Ascending aorta (tissue), 2 donors: ENCODE measurements at regions not wholly inside any gene's neighbourhood (a gene's known extent, or its start where the extent isn't known, plus 50 kb on each side); places are given as distances from the start of the nearest gene placed in this dataset.

Source experiments
- DNase-seq, 2 donors: peaks; one replicate each; pipeline ENCODE4 v3.0.0-alpha.2; 2019; ENCODE audit warnings: low spot score in 2 of 2
- H3K27ac ChIP-seq, 2 donors: fragments of 200-600 bp; sonication (generic); one replicate each; pipeline ENCODE4 v1.5.1; 2016 to 2017; ENCODE audit warnings: mild to moderate bottlenecking in 1 of 2
- H3K27me3 ChIP-seq: fragments of 200-600 bp; sonication (generic); one replicate; pipeline ENCODE4 v1.5.1; 2017
- H3K36me3 ChIP-seq, 2 donors: fragments of 200-600 bp; sonication (generic); one replicate each; pipeline ENCODE4 v1.5.1; 2016
- H3K4me1 ChIP-seq, 2 donors: fragments of 200-600 bp; sonication (generic); one replicate each; pipeline ENCODE4 v1.5.1; 2016 to 2017; ENCODE audit warnings: mild to moderate bottlenecking in 1 of 2
- H3K4me3 ChIP-seq, 2 donors: fragments of 200-600 bp; sonication (generic); one replicate each; pipeline ENCODE4 v1.5.1; 2016 to 2017; ENCODE audit warnings: mild to moderate bottlenecking in 1 of 2
- H3K9me3 ChIP-seq, 2 donors: fragments of 200-600 bp; sonication (generic); one replicate each; pipeline ENCODE4 v1.5.1; 2016
- CTCF ChIP-seq, 3 experiments: fragments of 200-600 bp in 2 of 3; fragments of 450-650 bp in 1 of 3; sonication (generic) in 2 of 3; IDR thresholded peaks; one replicate each; pipeline ENCODE4 v1.5.1; 2016 to 2019; ENCODE audit warnings: antibody characterized with exemption in 3 of 3, mild to moderate bottlenecking in 1 of 3, moderate library complexity in 1 of 3
- intact Hi-C: fragments of 100-400 bp; cut with DNase I; formaldehyde crosslinking; loops from one replicate; pipeline ENCODE4 v1.15.1; 2023

- no peak for TF ChIP-seq CTCF (IDR thresholded peaks at IDR 0.05)
Measured at GRCh38 chr5:96143450-96143849, 181.8 kb upstream of the ELL2 start.

DNA sequence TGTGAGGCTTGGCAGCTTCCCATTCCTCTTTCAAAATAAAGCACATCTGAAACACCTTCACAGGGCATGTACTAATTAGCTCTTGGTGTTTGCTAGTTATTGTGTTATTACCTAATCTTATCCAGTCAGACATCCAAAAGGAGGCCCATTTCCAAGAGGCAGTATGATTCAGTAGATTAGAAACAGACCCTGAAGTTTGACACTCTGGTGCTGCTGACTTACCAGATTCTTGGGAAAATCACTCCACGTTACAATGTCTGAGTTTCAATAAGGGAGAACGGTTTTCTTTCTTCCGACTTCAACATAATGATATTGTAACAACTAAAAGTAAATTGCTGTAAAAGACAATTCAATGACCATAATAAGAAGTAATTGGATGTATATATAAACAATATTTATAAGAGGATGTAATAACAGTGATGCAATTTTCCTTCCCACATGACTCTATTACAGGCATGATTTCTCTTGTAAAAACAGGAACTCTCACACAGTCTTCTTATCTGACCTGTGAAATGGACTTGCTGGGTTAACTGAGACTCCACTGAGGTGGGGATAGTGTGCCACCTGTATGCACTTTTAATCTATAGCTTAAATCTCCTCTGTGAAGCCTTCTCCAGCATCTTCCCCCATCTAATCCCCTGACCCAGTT is 181.3 kb upstream of the ELL2 start:
- intact Hi-C loops = no loop called here
- no peak for TF ChIP-seq CTCF (IDR thresholded peaks at IDR 0.05)

More at GRCh38 chr5:96143450-96143849, 181.8 kb upstream of the ELL2 start:
- Histone ChIP-seq H3K27me3 (no peaks in the 10 kb centered on the region), H3K4me1 (peaks cover 2 to 12% of the 10 kb centered on the region in 2 donors), H3K36me3 (no peaks in the 10 kb centered on the region), H3K4me3 (no peak overlapping the region), H3K9me3 (no peaks in the 10 kb centered on the region), H3K27ac (no peak overlapping the region)
- DNase-seq = no peak
- intact Hi-C loops = no loop called here

DNA sequence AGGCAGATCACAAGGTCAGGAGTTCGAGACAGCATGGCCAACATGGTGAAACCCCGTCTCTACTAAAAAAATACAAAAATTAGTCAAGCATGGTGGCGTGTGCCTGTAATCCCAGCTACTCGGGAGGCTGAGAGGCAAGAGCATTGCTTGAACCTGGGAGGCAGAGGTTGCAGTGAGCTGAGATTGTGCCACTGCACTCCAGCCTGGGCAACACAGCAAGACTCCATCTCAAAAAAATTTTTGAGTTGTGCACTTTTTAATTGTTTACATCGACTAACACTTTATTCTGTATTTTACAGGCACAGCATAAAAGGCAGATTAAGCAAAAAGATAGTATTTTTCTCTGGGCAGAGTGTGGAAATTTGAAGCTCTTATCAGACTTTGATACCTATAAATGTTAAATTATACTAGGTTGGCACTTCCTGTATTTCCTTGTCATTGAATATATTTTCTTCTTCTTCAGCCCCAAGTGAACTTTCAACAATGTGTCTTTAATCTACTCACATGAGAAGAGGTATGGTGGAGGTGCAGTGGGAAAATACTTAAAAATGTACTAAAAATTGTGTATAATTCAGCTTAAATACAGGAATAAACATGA is 180.6 kb upstream of the ELL2 start:
- H3K27me3 ChIP-seq = no peaks in the 10 kb centered on the region
- no peak overlapping the region for H3K4me3 ChIP-seq
- intact Hi-C loops = no loop called here
- no peaks in the 10 kb centered on the region for H3K36me3 ChIP-seq
- no peak for DNase-seq
- TF ChIP-seq CTCF (IDR thresholded peaks at IDR 0.05) = no peak
- H3K9me3 ChIP-seq = no peaks in the 10 kb centered on the region
- H3K27ac ChIP-seq = no peak overlapping the region
- H3K4me1 ChIP-seq = peaks cover 2 to 12% of the 10 kb centered on the region in 2 donors

More for the DNA sequence above, 181.3 kb upstream of the ELL2 start:
- Histone ChIP-seq H3K4me3 (no peak overlapping the region), H3K36me3 (no peaks in the 10 kb centered on the region), H3K27ac (no peak overlapping the region), H3K27me3 (no peaks in the 10 kb centered on the region), H3K4me1 (peaks cover 2 to 12% of the 10 kb centered on the region in 2 donors), H3K9me3 (no peaks in the 10 kb centered on the region)
- no peak for DNase-seq

- Histone ChIP-seq H3K9me3 (no peaks in the 10 kb centered on the region), H3K36me3 (no peaks in the 10 kb centered on the region), H3K27ac (no peak overlapping the region), H3K4me1 (peaks cover 2 to 12% of the 10 kb centered on the region in 2 donors), H3K27me3 (no peaks in the 10 kb centered on the region), H3K4me3 (no peak overlapping the region)
- intact Hi-C loops = no loop called here
- no peak for DNase-seq
- TF ChIP-seq CTCF (IDR thresholded peaks at IDR 0.05) = no peak
Measured at GRCh38 chr5:96141749-96142148, 180.1 kb upstream of the ELL2 start.

DNA sequence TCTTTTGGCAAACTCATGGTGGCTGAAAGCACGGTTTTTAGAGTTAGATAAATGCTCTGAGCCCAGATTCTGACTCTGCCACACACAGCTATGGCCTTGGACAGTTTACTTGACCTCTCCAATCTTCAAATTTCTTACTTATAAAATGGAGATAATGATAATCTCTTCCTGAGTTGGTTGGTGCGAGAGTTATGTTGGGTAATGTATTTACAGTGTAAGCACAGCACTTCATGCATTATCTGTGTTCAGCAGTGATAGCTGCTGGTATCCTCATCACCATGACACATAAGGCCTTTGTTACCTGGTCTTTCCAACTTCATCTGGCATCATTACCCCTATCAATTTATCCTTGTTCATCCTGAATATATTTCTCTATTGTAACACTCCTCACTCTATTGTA is 178.8 kb upstream of the ELL2 start:
- Histone ChIP-seq H3K36me3 (no peaks in the 10 kb centered on the region), H3K27me3 (no peaks in the 10 kb centered on the region), H3K27ac (peak overlapping the region; percentile 15 to 40), H3K4me3 (no peak overlapping the region), H3K4me1 (peaks cover 2 to 12% of the 10 kb centered on the region in 2 donors), H3K9me3 (no peaks in the 10 kb centered on the region)
- no peak for TF ChIP-seq CTCF (IDR thresholded peaks at IDR 0.05)
- intact Hi-C loops = no loop called here
- DNase-seq = no peak
